ENCODE measurements at regions not wholly inside any gene's neighbourhood (a gene's known extent, or its start where the extent isn't known, plus 50 kb on each side); places are given as distances from the start of the nearest gene placed in this dataset.

GRCh38 chr3:39748002-39748401 lies 61.4 kb upstream of the MYRIP start:
- intact Hi-C loops (cut with DNase I): no loop called here
- H3K36me3 ChIP-seq: no peaks in the 10 kb centered on the region
- H3K27ac ChIP-seq: no peak overlapping the region
- 50% methylated on average over 1 of the region's 1 CpG for WGBS, 2 donors
- H3K27me3 ChIP-seq: peaks cover 0 to 14% (median 0%) of the 10 kb centered on the region in 4 donors
- no peak overlapping the region for H3K4me3 ChIP-seq
- peaks cover 0 to 7% (median 6%) of the 10 kb centered on the region in 3 donors for H3K4me1 ChIP-seq
- no peak for DNase-seq
- no peak for TF ChIP-seq POLR2A (IDR thresholded peaks at IDR 0.05)
- H3K9me3 ChIP-seq: no peaks in the 10 kb centered on the region

- 63 to 68% methylated on average over 2 of the region's 2 CpGs for WGBS, 2 donors
- intact Hi-C loops (cut with DNase I): no loop called here
- Histone ChIP-seq H3K4me3 (no peak overlapping the region), H3K27ac (no peak overlapping the region), H3K9me3 (no peaks in the 10 kb centered on the region), H3K27me3 (peaks cover 0 to 14% (median 0%) of the 10 kb centered on the region in 4 donors), H3K36me3 (no peaks in the 10 kb centered on the region), H3K4me1 (peaks cover 0 to 7% (median 6%) of the 10 kb centered on the region in 3 donors)
- no peak for DNase-seq
- no peak for TF ChIP-seq POLR2A (IDR thresholded peaks at IDR 0.05)
- TF ChIP-seq, protein P1, sequence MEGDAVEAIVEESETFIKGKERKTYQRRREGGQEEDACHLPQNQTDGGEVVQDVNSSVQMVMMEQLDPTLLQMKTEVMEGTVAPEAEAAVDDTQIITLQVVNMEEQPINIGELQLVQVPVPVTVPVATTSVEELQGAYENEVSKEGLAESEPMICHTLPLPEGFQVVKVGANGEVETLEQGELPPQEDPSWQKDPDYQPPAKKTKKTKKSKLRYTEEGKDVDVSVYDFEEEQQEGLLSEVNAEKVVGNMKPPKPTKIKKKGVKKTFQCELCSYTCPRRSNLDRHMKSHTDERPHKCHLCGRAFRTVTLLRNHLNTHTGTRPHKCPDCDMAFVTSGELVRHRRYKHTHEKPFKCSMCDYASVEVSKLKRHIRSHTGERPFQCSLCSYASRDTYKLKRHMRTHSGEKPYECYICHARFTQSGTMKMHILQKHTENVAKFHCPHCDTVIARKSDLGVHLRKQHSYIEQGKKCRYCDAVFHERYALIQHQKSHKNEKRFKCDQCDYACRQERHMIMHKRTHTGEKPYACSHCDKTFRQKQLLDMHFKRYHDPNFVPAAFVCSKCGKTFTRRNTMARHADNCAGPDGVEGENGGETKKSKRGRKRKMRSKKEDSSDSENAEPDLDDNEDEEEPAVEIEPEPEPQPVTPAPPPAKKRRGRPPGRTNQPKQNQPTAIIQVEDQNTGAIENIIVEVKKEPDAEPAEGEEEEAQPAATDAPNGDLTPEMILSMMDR (IDR thresholded peaks at IDR 0.05): no peak
Observed at GRCh38 chr3:39748763-39749162, 60.6 kb upstream of the MYRIP start.

DNA sequence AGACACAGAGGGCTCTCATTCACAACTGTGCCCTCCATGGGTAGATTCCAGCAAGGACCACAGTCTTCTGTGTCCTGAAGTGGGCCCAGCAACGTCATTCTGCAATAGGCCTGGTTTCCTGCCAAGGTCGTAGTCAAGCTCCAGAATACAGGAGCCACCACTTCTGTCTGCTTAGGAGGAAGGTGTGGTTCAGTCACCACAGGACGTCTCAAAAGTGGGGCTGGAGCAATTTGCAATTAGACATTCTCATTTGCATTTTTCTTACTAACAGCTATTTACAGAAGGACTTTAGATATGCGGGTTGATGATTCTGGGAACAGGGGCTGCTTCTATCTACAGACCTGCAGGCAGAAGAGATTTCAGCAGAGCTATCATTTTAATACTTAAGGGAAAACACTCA lies 58.7 kb upstream of the MYRIP start:
- no peaks in the 10 kb centered on the region for H3K9me3 ChIP-seq
- H3K4me1 ChIP-seq: peaks cover 0 to 7% (median 6%) of the 10 kb centered on the region in 3 donors
- WGBS, 2 donors: 50 to 52% methylated on average over 3 to 4 of the region's 4 CpGs
- intact Hi-C loops (cut with DNase I): no loop called here
- peaks cover 0 to 6% (median 0%) of the 10 kb centered on the region in 4 donors for H3K27me3 ChIP-seq
- no peak for TF ChIP-seq POLR2A (IDR thresholded peaks at IDR 0.05)
- TF ChIP-seq, protein P1 (IDR thresholded peaks at IDR 0.05): no peak
- no peak overlapping the region for H3K27ac ChIP-seq
- no peak overlapping the region for H3K4me3 ChIP-seq
- no peaks in the 10 kb centered on the region for H3K36me3 ChIP-seq
- no peak for DNase-seq

DNA sequence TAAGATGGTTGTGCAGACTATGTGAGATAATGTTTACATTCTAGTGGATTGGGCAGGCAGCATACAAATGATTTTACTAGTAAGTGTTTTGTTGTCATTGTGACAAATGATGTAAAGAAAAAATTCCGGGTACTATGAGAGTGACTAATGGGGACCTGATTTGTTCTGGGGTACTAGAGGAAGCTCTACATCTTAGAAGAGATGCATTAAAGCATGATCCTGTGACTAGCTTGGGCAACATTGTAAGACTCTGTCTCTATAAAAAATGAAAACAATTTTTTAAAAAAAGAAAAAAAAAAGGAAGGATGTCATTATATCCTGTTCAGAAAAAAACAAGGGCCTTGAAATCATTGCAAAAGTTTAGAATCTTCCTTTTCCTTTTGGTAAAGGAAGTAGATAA lies 58.1 kb upstream of the MYRIP start:
- Histone ChIP-seq H3K36me3 (no peaks in the 10 kb centered on the region), H3K4me3 (no peak overlapping the region), H3K4me1 (peaks cover 0 to 7% (median 6%) of the 10 kb centered on the region in 3 donors), H3K9me3 (no peaks in the 10 kb centered on the region), H3K27ac (no peak overlapping the region), H3K27me3 (peaks cover 0 to under 1% (median 0%) of the 10 kb centered on the region in 4 donors)
- 5 to 14% methylated on average over 1 of the region's 1 CpG for WGBS, 2 donors
- TF ChIP-seq, protein P1 (IDR thresholded peaks at IDR 0.05): no peak
- no peak for TF ChIP-seq POLR2A (IDR thresholded peaks at IDR 0.05)
- intact Hi-C loops (cut with DNase I): no loop called here
- no peak for DNase-seq

GRCh38 chr3:39752019-39752637 lies 57.3 kb upstream of the MYRIP start:
- Histone ChIP-seq H3K4me3 (no peak overlapping the region), H3K27me3 (no peaks in the 10 kb centered on the region), H3K9me3 (no peaks in the 10 kb centered on the region), H3K36me3 (no peaks in the 10 kb centered on the region), H3K4me1 (peaks cover 0 to 7% (median 6%) of the 10 kb centered on the region in 3 donors), H3K27ac (no peak overlapping the region)
- no peak for TF ChIP-seq POLR2A (IDR thresholded peaks at IDR 0.05)
- TF ChIP-seq, protein P1 (IDR thresholded peaks at IDR 0.05): no peak
- DNase-seq: no peak
- intact Hi-C loops (cut with DNase I): no loop called here
- WGBS, 2 donors: 44 to 66% methylated on average over 3 of the region's 3 CpGs
